Non-pigmented ciliary epithelial cell (primary cell): ENCODE measurements at regions not wholly inside any gene's neighbourhood (a gene's known extent, or its start where the extent isn't known, plus 50 kb on each side); places are given as distances from the start of the nearest gene placed in this dataset.
"Not testable (repeated sequence)": the region's sequence is repeated elsewhere in the genome, so short reads cannot be mapped to it uniquely, and the experiment has no call there.

Source experiments
- DNase-seq: peaks from one replicate; pipeline ENCODE4 v3.0.0-alpha.2; 2010; ENCODE audit warnings: low read depth

DNA sequence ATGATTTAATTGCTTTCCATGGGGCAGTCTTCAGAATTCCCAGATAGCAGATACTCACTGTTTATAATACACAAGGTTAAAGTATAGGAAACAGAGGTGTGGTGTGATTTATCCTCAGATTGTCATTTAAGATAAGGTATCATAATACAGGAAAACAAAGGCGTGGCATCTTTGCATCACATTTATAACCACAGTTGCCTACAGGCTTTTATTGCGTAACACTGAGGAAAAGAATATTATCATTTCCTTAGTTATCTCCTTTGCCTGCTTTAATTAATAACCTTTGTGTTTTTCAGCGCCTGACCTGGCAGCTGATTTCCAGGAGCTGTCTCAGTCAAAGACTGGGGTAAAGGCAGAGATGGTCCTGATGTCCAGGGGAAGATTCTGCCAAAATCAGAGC, 68.8 kb downstream of the SSX7 start:
- DNase-seq = no peak

DNA sequence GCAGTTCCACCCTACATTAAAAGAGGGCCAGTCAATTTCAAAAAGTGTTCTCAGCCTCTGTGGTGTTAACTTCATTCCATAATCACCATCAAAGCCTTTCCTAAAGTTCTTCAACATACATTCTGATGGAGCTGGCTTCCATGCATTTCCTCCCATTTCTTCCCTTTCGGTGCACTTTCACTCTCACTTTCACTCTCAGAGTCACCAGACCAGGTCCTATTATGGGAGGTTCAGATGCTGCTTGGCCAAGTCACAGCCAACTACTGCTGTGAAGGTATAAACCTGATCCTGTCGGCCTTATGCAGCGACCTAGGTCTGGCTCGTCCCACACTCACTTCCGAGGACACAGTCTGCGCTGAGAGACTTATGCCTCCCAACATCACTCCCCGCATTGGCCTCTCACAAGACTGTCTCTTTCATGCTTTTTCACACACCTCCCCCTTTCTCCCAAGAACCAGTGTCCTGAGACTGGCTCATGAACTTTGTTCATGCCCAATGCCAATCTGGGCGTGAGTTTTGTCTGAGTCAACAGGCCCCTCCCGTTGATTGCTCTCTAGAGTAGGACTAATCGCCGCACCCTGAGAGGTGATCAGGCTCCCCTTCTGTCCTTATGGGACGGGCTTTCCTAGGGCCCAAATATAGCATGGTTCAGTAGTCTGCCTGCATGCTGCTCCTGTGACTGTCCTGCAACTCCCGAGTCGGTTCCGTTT, 60.8 kb upstream of the XAGE1B start:
- no peak for DNase-seq

DNA sequence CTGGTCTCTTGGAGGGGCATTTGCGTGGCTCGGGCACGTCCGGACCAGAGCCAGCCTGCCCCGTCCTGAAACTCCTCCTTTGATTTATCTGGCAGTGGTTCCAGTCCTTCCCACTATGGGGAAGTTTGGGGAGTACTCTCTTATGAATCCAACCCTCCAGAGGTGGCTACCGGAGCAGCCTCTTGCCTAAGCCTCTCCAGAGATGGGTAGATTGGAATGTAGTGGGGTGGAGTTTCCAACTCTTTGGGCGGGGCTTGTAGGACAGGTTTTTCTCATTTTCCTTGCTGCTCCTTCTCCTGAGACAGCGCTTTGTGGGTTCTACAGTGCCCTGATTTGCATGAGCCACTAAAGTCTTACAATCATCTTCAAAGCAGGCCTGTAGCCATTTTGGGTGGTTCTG, 60.1 kb upstream of the XAGE1B start:
- no peak for DNase-seq

DNA sequence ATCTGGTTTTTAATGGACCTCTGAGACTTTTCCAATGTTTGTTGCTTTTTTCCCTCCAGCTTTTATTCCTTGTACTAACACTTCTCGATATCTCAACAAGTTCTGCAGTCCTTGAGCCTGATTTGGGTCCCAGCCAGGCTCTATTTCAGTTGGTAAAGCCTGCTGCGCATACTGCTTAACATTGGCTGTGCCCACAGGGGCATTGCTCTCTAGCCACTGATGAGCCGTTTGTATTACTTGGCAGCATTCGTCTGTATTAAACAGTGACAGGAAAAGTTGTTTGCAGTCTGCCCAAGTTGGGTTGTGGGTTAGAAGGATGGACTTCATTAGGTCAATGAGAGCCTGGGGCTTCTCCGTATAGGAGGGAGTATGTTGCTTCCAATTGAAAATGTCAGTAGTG, 59.6 kb upstream of the XAGE1B start:
- no peak for DNase-seq

DNA sequence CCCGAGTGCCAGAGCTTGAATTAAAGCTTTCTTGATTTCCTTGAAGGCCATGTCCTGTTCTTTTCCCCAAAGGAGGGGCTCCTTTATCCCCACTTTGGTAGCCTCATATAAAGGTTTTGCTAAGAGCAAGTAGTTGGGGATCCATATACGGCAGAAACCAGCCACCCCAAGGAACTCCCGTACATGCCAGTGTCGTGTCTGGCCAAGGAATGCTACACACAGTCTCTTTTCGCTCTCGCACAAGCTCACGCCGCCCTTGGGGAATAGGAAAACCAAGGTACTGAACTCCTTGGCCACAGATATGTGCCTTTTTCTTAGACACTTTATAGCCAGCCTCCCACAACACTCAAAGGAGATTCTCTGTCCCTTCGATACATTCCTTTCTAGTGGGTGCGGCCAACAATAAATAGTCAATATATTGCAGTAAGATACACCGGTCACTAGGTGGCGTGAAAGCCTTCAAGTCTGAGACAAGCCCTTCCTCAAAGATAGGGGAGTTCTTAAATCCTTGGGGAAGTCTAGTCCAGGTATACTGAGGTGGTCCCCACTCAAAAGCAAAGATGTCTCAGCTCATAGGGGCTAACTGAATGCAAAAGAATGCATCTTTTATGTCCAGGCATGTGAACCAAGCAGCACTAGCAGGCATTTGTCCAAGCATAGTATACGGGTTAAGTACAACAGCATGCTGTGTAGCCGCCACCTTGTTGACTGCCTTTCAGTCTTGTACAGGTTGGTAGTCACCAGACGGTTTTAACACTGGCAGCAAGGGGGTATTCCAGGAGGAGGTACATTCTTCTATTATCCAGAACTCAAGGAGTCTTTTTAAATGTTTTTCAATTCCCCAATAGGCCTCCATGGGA, 57.8 kb upstream of the XAGE1B start:
- DNase-seq = peak; percentile 17

DNA sequence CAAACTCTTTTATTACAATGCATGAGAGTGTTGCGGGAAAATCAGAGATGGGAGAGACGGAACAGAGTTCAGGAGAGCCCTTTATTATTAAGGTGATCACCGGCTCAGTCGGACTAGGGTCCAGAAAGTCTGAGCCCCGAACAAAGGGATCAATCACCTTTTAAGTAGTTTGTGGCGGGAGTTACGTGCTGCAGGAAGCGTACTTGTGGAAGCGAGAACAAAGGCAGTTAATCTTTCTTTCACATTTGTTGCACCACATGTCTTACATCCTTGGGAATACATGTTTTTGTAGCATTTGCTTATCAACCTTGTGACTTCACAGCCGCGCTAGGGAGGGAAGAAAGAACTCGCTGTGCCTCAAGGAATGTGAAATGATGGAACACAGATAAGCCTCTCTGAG, 51.3 kb upstream of the XAGE1B start:
- DNase-seq = not testable (repeated sequence)
